Tibial artery (tissue), 4 donors: ENCODE measurements at regions not wholly inside any gene's neighbourhood (a gene's known extent, or its start where the extent isn't known, plus 50 kb on each side); places are given as distances from the start of the nearest gene placed in this dataset.

Experiments
- DNase-seq, 2 donors: peaks; one replicate each; pipeline ENCODE4 v3.0.0-alpha.2; 2019
- H3K27ac ChIP-seq, 2 donors: fragments of 200-600 bp; sonication (generic) in 1 of 2; 1 replicate in 1 of 2; 2 replicates in 1 of 2; pipeline ENCODE4 v1.5.1; 2018 to 2019; ENCODE audit warnings: mild to moderate bottlenecking in 1 of 2
- H3K27me3 ChIP-seq, 2 donors: fragments of 200-600 bp; sonication (generic) in 1 of 2; one replicate each; pipeline versions ENCODE4 v1.5.1 to v1.6.0; 2016 to 2019
- H3K36me3 ChIP-seq, 3 donors: fragments of 200-600 bp; sonication (generic) in 2 of 3; one replicate each; pipeline ENCODE4 v1.5.1; 2016 to 2019; ENCODE audit warnings: mild to moderate bottlenecking in 2 of 3
- H3K4me1 ChIP-seq, 4 donors: fragments of 200-600 bp; sonication (generic) in 2 of 4; 1 replicate in 3 of 4; 2 replicates in 1 of 4; pipeline ENCODE4 v1.5.1; 2016 to 2019
- H3K4me3 ChIP-seq, 2 donors: fragments of 200-600 bp; sonication (generic) in 1 of 2; 1 replicate in 1 of 2; 2 replicates in 1 of 2; pipeline ENCODE4 v1.5.1; 2018 to 2019; ENCODE audit warnings: mild to moderate bottlenecking in 2 of 2
- H3K9me3 ChIP-seq, 3 donors: fragments of 200-600 bp; sonication (generic) in 1 of 3; one replicate each; pipeline ENCODE4 v1.5.1; 2016 to 2019
- CTCF ChIP-seq, 2 experiments: fragments of 200-600 bp in 1 of 2; fragments of 450-650 bp in 1 of 2; IDR thresholded peaks; one replicate each; pipeline ENCODE4 v1.5.1; 2017 to 2019; ENCODE audit warnings: antibody characterized with exemption in 2 of 2, mild to moderate bottlenecking in 1 of 2, moderate library complexity in 1 of 2
- intact Hi-C: fragments of 100-400 bp; cut with DNase I; formaldehyde crosslinking; loops from one replicate; pipeline ENCODE4 v1.15.0; 2023; ENCODE audit warnings: low total_unique reads

DNA sequence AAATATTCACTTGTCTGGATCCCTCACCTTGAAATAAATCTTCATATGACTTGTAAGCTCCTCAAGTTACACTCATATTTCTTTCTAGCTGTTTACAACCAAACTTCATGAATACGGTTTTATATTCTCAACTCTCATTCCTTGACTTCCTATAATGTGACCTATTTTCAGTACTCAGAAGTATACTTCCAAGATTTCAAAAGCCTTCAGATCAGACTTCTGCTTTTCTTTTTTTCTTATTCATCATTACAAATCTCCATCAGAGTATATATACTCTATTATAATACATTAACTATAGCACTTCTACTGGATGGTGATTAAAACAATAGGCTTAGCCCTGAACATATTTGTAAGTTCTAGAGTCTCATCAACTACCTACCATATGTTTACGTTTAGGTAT lies 123.6 kb upstream of the ALCAM start:
- no peak overlapping the region for H3K27ac ChIP-seq
- intact Hi-C loops: no loop called here
- no peak for TF ChIP-seq CTCF (IDR thresholded peaks at IDR 0.05)
- no peaks in the 10 kb centered on the region for H3K36me3 ChIP-seq
- no peak for DNase-seq
- no peaks in the 10 kb centered on the region for H3K9me3 ChIP-seq
- no peak overlapping the region for H3K4me3 ChIP-seq
- no peaks in the 10 kb centered on the region for H3K4me1 ChIP-seq
- H3K27me3 ChIP-seq: no peaks in the 10 kb centered on the region

DNA sequence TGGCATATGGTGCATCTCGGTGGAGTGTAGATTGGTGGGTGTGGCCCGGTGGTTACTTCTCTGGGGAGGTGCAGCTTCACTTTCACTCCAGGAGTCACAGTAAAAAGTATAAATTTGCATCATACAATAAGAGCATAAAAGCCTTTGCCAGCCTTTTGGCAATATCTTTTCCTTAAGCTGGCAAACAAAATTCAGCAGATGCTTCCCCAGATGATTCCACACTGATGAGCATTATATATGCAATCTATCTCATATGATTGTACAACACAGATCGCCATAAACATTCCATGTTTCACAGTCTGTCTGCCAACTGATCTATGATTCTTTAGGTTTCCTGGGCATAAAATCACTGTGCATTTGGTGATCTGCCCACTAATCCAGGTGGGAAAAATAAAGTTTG lies 120.2 kb upstream of the ALCAM start:
- H3K4me1 ChIP-seq: no peaks in the 10 kb centered on the region
- no peaks in the 10 kb centered on the region for H3K9me3 ChIP-seq
- DNase-seq: no peak
- H3K36me3 ChIP-seq: no peaks in the 10 kb centered on the region
- intact Hi-C loops: no loop called here
- TF ChIP-seq CTCF (IDR thresholded peaks at IDR 0.05): no peak
- H3K4me3 ChIP-seq: no peak overlapping the region
- H3K27me3 ChIP-seq: no peaks in the 10 kb centered on the region
- H3K27ac ChIP-seq: no peak overlapping the region

DNA sequence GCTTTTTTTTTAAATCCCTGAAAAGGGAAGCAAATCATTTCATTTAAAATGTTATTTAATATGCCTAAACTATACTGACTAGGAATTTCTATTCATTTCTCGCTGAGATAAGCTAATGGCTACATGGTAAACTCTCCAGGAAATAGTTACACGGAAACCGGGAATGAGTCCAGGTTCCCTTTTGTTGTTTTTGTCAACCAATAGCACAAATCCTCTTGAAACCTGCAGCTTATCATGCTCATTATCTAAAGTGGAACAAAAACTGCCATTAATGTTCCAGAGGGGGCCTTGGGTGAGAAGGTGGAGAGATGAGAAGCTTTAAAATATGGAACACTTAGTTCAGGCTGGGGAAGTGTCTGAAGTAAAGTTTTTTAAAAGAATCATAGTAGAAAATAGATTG lies 113.5 kb upstream of the ALCAM start:
- intact Hi-C loops: no loop called here
- peaks cover 0 to 3% (median 0%) of the 10 kb centered on the region in 4 donors for H3K4me1 ChIP-seq
- no peak for TF ChIP-seq CTCF (IDR thresholded peaks at IDR 0.05)
- no peaks in the 10 kb centered on the region for H3K36me3 ChIP-seq
- no peak overlapping the region for H3K4me3 ChIP-seq
- no peaks in the 10 kb centered on the region for H3K9me3 ChIP-seq
- no peak overlapping the region for H3K27ac ChIP-seq
- DNase-seq: no peak
- no peaks in the 10 kb centered on the region for H3K27me3 ChIP-seq

GRCh38 chr3:105254154-105254553 lies 112.6 kb upstream of the ALCAM start:
- Histone ChIP-seq H3K9me3 (no peaks in the 10 kb centered on the region), H3K27me3 (no peaks in the 10 kb centered on the region), H3K4me1 (peaks cover 0 to 3% (median 0%) of the 10 kb centered on the region in 4 donors), H3K4me3 (no peak overlapping the region), H3K27ac (no peak overlapping the region), H3K36me3 (no peaks in the 10 kb centered on the region)
- DNase-seq: no peak
- intact Hi-C loops: no loop called here
- no peak for TF ChIP-seq CTCF (IDR thresholded peaks at IDR 0.05)

DNA sequence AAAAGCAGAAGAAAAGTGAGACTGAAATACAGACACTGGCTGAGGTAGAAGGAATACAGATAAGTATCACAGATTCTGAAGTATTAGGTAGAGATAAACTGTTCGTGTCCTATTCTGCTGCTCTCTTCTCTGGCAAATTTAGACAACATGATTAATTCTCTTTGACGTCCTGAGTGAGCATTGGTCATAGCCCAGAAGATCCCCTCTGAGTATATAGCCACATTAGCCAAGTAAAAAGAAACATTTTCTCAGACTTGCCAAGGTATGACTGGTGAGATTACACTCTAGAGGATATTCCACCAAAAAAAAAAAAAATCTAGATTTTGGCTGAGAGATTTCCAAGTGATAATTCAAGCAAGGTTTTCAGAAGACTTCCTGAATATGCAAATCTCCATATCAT lies 111.4 kb upstream of the ALCAM start:
- Histone ChIP-seq H3K27ac (no peak overlapping the region), H3K4me3 (no peak overlapping the region), H3K27me3 (no peaks in the 10 kb centered on the region), H3K9me3 (peaks cover 0 to 3% (median 0%) of the 10 kb centered on the region in 3 donors), H3K4me1 (peaks cover 0 to 3% (median 0%) of the 10 kb centered on the region in 4 donors), H3K36me3 (no peaks in the 10 kb centered on the region)
- no peak for DNase-seq
- intact Hi-C loops: no loop called here
- no peak for TF ChIP-seq CTCF (IDR thresholded peaks at IDR 0.05)

- Histone ChIP-seq H3K4me1 (peaks cover 0 to 3% (median 0%) of the 10 kb centered on the region in 4 donors), H3K36me3 (no peaks in the 10 kb centered on the region), H3K27me3 (no peaks in the 10 kb centered on the region), H3K9me3 (peaks cover 0 to 5% (median 0%) of the 10 kb centered on the region in 3 donors), H3K27ac (no peak overlapping the region), H3K4me3 (no peak overlapping the region)
- no peak for TF ChIP-seq CTCF (IDR thresholded peaks at IDR 0.05)
- DNase-seq: no peak
- intact Hi-C loops: no loop called here
Measured at GRCh38 chr3:105259496-105259895, 107.2 kb upstream of the ALCAM start.
